Bronchial epithelial cell (primary cell): ENCODE measurements at regions not wholly inside any gene's neighbourhood (a gene's known extent, or its start where the extent isn't known, plus 50 kb on each side); places are given as distances from the start of the nearest gene placed in this dataset.
A peak's percentile ranks its signal among the peaks of the same experiment; 100 is the strongest.

Experiments
- DNase-seq: peaks from one replicate; pipeline ENCODE4 v3.0.0-alpha.2; 2010; ENCODE audit warnings: low read depth
- FAIRE-seq: peaks from 2 replicates; lab custom pipeline; 2011; peaks lifted over from hg19 to GRCh38; lab: Jason Lieb, UNC
- H3K27me3 ChIP-seq: 2 replicates; pipeline ENCODE4 v1.5.1; 2011; ENCODE audit warnings: low read length; ENCODE audit not compliant: control insufficient read depth, insufficient read depth
- H3K36me3 ChIP-seq: 2 replicates; pipeline ENCODE4 v1.5.1; 2011; ENCODE audit warnings: low read length; ENCODE audit not compliant: control insufficient read depth, insufficient read depth
- H3K4me3 ChIP-seq: 2 replicates; pipeline ENCODE4 v1.5.1; 2011; ENCODE audit warnings: mild to moderate bottlenecking, low read depth, low read length, control low read depth
- TF ChIP-seq, protein P1 (sequence below): IDR thresholded peaks from 2 replicates; pipeline ENCODE4 v1.5.1; 2011; ENCODE audit warnings: mild to moderate bottlenecking, moderate library complexity, low read length, control low read depth, inconsistent platforms; ENCODE audit not compliant: insufficient read depth, severe bottlenecking

DNA sequence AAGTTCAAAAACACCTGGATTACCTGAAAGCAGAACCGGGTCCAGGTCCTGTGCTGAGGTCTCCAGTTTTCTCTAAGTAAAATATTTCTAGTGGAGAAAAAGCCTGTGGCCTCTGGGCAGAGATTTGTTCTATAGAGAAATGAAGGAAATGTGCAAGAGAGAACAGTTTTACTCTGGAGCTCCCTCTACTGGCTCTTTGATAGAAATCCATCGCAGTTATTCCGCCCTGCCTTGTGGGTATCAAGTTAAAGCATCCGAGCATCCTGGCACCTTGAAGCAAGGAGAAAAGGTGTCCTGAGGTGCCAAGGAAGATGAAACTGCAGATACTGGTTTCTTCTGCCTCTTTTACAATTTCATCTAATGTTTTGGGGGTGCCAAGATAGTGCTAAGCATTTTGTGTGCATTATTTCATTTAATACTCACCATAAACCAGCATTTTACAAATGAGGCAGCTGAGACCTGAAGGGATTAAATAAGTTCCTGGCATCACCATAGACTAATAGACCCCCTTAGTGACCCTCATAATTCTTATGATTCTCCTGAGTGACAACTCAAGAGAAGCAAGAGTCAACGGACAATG, 113.1 kb upstream of the HSD17B12 start:
- Histone ChIP-seq H3K36me3 (no peaks in the 10 kb centered on the region), H3K4me3 (no peak overlapping the region), H3K27me3 (peaks cover 5% of the 10 kb centered on the region)
- FAIRE-seq (no peak), DNase-seq (peak; percentile 50)
- TF ChIP-seq, protein P1, sequence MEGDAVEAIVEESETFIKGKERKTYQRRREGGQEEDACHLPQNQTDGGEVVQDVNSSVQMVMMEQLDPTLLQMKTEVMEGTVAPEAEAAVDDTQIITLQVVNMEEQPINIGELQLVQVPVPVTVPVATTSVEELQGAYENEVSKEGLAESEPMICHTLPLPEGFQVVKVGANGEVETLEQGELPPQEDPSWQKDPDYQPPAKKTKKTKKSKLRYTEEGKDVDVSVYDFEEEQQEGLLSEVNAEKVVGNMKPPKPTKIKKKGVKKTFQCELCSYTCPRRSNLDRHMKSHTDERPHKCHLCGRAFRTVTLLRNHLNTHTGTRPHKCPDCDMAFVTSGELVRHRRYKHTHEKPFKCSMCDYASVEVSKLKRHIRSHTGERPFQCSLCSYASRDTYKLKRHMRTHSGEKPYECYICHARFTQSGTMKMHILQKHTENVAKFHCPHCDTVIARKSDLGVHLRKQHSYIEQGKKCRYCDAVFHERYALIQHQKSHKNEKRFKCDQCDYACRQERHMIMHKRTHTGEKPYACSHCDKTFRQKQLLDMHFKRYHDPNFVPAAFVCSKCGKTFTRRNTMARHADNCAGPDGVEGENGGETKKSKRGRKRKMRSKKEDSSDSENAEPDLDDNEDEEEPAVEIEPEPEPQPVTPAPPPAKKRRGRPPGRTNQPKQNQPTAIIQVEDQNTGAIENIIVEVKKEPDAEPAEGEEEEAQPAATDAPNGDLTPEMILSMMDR: peak; percentile 73

DNA sequence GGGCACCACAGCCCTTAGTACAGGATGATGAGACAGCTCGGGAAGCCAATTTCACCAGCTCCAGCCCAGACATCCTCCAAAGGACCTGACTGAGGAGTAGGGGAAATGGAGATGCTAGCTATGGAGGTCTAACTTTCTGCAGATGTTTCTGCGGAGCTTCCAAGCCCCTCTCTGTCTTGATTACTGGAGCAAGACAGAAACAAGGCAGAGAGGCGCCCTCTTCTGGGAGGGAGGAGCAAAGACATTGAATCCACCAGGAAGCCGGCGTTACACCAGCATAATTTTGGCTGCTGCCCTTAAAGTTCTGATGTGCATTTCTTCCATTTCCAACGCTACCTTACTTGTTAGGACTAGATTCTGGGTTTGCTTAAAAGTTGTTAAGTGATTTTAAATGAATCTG, 107.3 kb upstream of the HSD17B12 start:
- peaks cover 48% of the 10 kb centered on the region for H3K27me3 ChIP-seq
- no peaks in the 10 kb centered on the region for H3K36me3 ChIP-seq
- DNase-seq: no peak
- TF ChIP-seq, protein P1: peak; percentile 74
- H3K4me3 ChIP-seq: no peak overlapping the region
- no peak for FAIRE-seq

DNA sequence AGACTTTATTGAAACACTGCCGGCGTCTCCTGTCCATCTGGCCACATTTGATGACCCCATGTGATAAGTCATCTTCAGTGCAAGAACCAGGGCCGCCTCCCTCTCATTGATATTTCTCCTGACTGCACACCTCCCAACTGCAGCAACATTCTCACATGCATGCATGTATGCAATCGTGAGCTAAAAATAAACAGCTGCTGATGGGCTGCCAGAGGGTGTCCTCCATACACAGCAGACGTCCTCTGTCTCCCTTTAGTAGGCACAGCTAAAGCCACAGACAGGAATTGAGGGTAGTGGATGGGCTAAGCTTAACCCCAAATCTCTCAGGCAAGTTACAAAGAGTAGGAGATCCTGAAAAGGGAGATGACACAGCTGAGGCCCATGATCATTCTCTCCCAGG, 106.7 kb upstream of the HSD17B12 start:
- peaks cover 48% of the 10 kb centered on the region for H3K27me3 ChIP-seq
- TF ChIP-seq, protein P1: no peak
- no peak overlapping the region for H3K4me3 ChIP-seq
- DNase-seq: no peak
- no peaks in the 10 kb centered on the region for H3K36me3 ChIP-seq
- FAIRE-seq: no peak

DNA sequence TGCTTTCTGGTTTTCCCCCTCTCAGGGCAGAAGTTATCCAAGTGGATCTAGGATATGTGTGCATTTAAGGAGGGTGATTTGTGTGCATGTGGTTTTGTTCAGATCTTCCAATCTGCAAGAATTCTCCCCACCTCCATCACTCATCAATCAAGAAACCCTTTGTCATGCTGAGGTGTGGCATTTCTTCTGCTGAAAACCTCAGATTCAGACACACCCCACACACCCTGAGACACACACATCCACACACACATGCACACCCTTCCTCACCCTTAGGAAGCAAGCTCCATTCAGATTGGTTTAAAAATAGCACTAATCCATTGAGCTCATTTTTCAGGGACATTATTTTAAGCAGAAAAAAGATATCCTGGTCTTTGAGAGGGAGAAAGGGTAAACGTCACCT, 106.1 kb upstream of the HSD17B12 start:
- DNase-seq (no peak), FAIRE-seq (peak; percentile 43)
- H3K27me3 ChIP-seq: peaks cover 48% of the 10 kb centered on the region
- no peak overlapping the region for H3K4me3 ChIP-seq
- no peaks in the 10 kb centered on the region for H3K36me3 ChIP-seq
- TF ChIP-seq, protein P1: no peak

DNA sequence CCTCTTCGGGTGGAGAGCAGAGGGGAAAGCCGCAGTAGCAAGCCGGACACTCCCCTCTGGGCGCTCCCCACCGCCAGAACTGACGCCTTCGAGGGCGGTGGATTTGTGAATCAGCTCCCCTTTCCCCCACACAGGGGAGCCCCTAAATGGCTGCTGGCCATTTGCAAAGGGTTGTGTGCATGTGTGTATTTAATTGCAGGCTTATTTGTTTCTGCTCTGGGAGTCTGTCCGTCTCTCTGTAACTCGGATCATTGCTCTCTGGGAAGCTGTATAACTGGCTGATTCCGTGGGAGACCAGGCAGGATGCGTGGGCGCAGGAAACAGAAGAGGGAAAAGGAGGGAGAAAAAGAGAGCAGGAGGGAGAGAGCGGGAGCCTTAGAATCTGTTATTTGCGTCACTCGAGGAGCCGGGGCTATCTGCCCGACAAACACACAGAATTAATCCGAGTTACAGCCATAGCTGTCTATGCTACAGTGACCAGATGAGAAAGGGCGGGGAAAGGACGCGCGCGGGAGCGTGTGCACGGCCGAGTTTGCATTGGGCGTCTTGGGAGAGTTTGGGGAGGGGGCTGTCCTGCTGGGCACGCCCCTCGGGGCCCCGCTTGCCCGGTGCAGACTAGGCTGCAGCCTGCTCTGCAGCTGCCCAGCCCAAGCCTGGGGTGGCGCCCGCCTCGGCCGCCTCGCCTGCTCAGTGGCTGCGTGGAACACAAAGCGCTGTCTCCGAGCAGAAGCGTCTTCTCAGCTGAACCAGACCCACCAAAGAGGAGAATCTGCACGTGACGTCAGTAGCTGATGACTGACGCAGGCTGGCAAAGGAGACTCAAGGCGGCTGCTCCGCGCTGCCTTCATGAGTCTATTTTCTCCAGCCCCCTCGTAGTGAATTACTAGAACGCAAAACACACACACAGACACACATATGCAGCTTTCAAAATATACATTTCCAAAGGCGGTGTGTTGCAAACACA, 105.3 kb upstream of the HSD17B12 start:
- H3K36me3 ChIP-seq: no peaks in the 10 kb centered on the region
- peaks cover 52% of the 10 kb centered on the region for H3K27me3 ChIP-seq
- no peak overlapping the region for H3K4me3 ChIP-seq
- FAIRE-seq: no peak
- TF ChIP-seq, protein P1: no peak
- DNase-seq: no peak
